HG02884 (cell line): ENCODE measurements at regions not wholly inside any gene's neighbourhood (a gene's known extent, or its start where the extent isn't known, plus 50 kb on each side); places are given as distances from the start of the nearest gene placed in this dataset.
"Not testable (repeated sequence)": the region's sequence is repeated elsewhere in the genome, so short reads cannot be mapped to it uniquely, and the experiment has no call there.

ENCODE experiments used
- ATAC-seq: cut with Tn5 transposase; IDR thresholded peaks from one replicate; pipeline ENCODE4 v1.9.1; 2021; ENCODE audit warnings: mild to moderate bottlenecking, moderate library complexity; ENCODE audit not compliant: unreplicated experiment

DNA sequence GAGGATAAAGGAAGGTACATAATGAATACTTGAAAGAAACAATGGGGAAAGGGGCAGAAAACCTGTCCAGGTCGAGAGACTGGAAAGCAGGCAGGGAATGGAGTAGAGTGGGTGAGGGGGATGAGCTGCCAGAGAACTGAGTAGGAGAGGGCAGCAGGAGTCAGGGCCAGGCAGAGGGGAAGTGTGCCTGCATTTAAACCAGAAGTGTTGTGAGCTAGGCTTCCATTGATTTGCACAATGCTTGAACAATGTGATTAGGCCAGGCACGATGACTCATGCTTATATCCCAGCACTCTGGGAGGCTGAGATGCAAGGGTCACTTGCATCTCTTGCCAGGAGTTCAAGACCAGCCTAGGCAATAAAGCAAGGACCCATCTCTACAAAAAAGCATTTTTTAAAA is 332.6 kb downstream of the ANAPC1 start:
- ATAC-seq, result not testable (repeated sequence)

DNA sequence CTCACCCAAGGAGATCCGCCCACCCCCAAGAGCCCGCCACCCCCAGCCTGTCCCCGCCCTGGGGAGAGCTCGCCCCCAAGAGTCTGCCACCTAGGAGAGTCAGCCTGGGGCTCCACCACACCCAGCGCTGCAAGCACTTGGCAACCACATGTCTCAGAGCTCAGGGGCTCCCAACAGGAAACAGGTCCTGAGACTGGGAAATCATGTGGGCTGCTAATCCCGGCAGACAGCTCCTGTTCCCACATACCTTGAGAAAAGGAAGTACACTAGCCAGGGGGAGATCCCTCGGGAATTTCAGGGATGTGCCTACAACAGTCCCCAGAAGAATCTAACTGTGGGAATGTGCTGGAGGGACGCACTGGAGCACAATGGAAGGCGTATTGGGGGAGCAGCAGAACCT is 331.4 kb downstream of the ANAPC1 start:
- not testable (repeated sequence) for ATAC-seq

DNA sequence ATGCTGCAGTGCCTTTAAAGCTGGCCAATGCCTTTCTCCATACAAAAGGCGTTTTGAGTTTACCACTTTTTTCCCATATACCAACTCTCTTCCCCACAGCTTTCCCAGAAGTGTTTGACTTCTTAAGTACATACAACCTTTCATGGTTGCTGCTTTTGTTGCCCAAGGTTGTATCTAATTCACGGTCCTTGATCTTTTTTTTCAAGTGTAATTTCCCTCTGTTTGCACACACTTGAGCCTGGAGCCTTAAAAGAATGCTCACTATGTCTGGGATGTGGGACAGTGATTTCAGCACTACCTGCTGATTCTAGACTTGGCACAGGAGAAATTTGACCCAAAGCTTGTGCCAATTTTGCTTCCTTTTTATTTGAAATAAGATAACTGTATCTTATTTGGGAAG is 324.7 kb downstream of the ANAPC1 start:
- not testable (repeated sequence) for ATAC-seq

- not testable (repeated sequence) for ATAC-seq
Measured at GRCh38 chr2:111559814-111560213, 324.2 kb downstream of the ANAPC1 start.

GRCh38 chr2:111566068-111566467 is 317.9 kb downstream of the ANAPC1 start:
- ATAC-seq, result not testable (repeated sequence)

- not testable (repeated sequence) for ATAC-seq
Measured at GRCh38 chr2:111567233-111567632, 316.8 kb downstream of the ANAPC1 start.

DNA sequence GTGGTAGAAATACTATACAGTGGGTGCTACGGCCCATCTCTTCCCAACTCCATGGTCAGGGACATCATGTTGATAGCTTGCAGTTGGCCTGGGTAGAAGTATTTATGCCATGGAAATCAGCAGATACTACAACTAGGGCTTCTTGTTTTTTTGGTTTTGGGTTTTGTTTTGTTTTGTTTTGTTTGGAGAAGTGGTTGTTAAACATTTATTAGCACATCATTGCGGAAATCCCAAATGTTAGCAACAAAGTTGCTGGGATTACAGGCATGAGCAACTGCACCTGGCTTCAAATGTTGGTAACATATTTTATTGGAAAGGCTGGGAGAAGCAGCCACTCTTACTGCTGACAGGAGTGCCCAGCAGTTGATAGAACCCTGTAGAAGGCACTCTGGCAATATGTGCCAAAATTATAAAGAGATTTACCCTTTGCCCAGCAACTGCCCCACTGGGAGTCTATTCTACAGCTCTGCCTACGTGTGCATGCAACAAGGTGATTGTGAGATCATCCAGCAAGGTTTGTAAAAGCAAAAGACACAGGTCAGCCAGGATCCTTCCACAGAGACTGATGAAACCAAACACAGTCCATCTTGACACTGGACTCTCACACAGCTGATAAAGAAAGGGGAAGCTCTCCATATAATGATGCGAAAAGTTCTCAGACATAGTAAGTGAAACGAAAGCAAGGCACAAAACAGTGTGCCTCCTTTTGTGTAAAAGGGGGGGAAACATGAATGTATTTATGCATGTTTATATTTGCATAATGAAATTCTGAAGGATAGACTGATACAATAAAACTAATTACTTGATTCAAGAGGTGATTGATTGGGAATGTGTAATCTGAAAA is 314.4 kb downstream of the ANAPC1 start:
- not testable (repeated sequence) for ATAC-seq

GRCh38 chr2:111570300-111571114 is 313.5 kb downstream of the ANAPC1 start:
- peak; percentile 81 for ATAC-seq

- not testable (repeated sequence) for ATAC-seq
Measured at GRCh38 chr2:111574803-111575202, 309.2 kb downstream of the ANAPC1 start.

DNA sequence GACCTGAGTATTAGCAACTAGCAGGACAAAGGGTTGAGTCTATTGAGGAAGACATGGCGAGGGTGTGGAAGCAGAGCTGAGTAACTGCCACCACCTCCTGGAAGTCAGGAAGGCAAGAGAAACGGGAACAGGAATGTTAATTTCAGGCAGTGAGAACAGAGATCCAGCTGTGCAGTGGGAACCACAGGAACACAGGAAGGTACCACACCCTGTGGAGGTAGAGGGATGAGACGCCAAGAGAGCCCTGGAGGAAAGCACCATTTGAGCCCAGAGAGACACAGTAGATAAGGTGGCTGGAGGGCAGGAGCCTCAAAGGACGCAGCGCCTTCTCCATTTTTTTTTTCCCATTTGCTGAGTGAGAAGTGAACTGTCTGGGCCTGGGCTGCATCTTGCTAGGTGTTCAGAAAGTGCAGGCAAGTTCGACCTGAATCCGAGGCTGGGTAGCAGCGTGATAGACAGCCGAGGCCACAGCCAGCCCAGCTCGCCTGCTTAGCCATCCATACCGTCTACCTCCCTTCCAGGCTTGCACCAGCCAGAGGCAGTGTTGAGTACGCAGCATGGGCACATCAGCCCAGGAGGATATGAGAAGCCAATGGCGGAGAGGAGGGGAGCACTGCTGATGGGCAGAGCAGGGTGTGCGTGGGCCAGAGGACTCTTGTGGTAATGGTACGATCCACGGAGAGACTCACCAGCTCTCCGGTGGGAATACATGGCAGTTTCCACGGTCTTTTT is 306.7 kb downstream of the ANAPC1 start:
- ATAC-seq, result not testable (repeated sequence)

DNA sequence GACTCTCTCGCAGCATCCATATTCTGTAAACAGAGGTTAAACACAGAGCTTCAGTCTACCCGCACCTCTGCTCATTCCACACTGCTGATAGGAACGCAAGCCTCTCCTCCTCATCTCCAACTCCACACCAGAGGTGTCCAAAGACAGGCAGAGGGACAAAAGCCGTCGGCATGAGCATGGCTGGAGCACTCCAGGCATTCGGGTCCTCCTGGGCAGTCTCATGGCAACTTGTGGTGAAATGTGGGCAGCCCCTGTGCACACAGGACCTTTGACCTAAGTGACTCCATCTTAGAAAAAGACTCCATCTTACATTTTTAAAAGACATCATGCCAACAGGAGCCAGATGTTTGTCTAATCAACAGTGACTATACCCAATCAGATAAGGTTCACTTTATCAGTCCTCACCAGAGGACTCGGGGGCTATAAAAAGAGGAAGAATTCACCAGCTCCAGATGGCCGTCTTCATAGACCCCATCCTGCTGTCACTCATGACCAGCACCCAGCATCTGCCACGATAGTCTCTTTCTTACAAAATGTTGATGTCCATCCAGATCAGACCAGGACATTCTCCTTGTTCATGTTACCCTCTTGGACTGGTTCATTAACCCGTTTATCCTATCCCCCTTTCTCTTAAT is 304.4 kb downstream of the ANAPC1 start:
- not testable (repeated sequence) for ATAC-seq

GRCh38 chr2:111580616-111581015 is 303.4 kb downstream of the ANAPC1 start:
- ATAC-seq, result not testable (repeated sequence)

DNA sequence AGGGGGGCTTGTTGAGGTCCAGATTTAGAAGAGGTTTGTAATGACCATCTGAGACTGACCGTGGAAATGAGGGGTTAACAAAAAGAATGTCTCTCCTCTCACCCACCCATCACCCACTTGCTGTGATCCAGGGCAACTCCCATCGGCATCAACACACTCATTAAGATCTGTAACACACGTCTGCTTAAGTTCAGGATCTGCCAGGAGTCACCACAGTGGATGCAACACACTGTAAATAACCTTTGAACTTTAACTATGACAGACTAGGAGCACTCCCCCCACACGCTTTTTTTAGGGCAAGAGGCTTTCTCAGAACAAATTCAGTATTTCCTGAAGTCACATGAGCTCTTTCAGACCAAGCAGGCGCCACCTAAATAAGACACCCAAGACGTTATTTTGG is 301.9 kb downstream of the ANAPC1 start:
- ATAC-seq, result not testable (repeated sequence)

GRCh38 chr2:111583480-111583879 is 300.5 kb downstream of the ANAPC1 start:
- ATAC-seq, result not testable (repeated sequence)

- ATAC-seq, result not testable (repeated sequence)
Measured at GRCh38 chr2:111584540-111584939, 299.5 kb downstream of the ANAPC1 start.

DNA sequence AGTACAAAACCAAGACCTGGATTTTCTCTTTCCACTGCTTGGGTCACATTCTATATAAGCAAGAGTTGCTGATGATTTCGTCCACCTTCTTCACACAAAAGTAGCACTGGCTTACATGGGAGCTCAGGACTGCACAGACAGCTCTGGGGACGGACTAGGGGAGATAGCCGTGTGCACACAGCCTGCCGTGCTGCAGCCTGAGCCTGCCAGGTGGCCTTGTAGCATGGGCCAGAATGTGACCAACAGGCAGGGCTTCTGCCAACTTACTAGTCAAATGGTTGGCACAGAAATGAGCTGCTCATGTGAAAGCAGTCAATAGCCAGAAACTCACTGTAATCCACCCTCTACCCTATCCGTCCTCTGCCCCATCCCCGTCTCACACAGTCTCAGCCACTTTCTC is 299.0 kb downstream of the ANAPC1 start:
- not testable (repeated sequence) for ATAC-seq

- ATAC-seq, result not testable (repeated sequence)
Measured at GRCh38 chr2:111586014-111586413, 298.0 kb downstream of the ANAPC1 start.

DNA sequence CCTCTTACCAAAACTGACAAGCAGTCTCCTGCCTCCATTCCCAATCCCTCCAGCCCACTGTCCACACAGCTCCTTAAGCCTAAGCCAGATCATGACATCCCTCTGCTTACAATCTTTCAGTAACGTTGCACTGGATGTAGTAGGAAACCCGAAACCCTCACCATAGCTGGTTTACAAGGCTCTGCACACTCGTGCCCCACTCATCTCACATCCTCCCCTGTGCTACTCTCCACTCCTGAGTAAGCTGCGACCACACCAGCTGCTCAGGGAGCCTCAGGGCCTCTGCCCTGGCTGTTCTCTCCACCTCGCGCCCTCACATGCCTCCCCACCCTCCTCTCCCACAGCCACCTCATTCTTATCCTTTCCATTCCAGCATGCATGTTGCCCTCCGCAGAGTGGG is 288.9 kb downstream of the ANAPC1 start:
- not testable (repeated sequence) for ATAC-seq

GRCh38 chr2:111596808-111597705 is 286.9 kb downstream of the ANAPC1 start:
- not testable (repeated sequence) for ATAC-seq
